Body of pancreas (tissue), 4 donors: ENCODE measurements at regions not wholly inside any gene's neighbourhood (a gene's known extent, or its start where the extent isn't known, plus 50 kb on each side); places are given as distances from the start of the nearest gene placed in this dataset.

Experiments
- ATAC-seq: fragments of 150-250 bp; one replicate; pipeline ENCODE4 v1.9.1; 2016
- DNase-seq, 4 donors: peaks; one replicate each; pipeline ENCODE4 v3.0.0-alpha.2; 2019
- H3K27ac ChIP-seq, 4 donors: fragments of 200-600 bp; sonication (generic); 1 replicate in 3 of 4; 2 replicates in 1 of 4; pipeline versions ENCODE4 v1.5.1 to v1.6.1; 2016 to 2019; ENCODE audit warnings: mild to moderate bottlenecking in 1 of 4, mixed read lengths in 1 of 4, moderate library complexity in 1 of 4
- H3K27me3 ChIP-seq, 2 donors: fragments of 200-600 bp; sonication (generic); one replicate each; pipeline ENCODE4 v1.6.0; 2016; ENCODE audit warnings: mild to moderate bottlenecking in 1 of 2
- H3K36me3 ChIP-seq, 2 donors: fragments of 200-600 bp; sonication (generic); replicated peaks in 1 of 2; 2 replicates each; pipeline ENCODE4 v1.5.1; 2016; ENCODE audit warnings: low read depth in 2 of 2; ENCODE audit not compliant: insufficient read depth in 1 of 2
- H3K4me1 ChIP-seq: fragments of 200-600 bp; sonication (generic); one replicate; pipeline ENCODE4 v1.6.0; 2016
- H3K4me3 ChIP-seq, 2 donors: fragments of 200-600 bp; sonication (generic); 1 replicate in 1 of 2; 2 replicates in 1 of 2; pipeline ENCODE4 v1.5.1; 2016 to 2019
- H3K9me3 ChIP-seq, 3 donors: fragments of 200-600 bp; sonication (generic); 1 replicate in 2 of 3; 2 replicates in 1 of 3; pipeline ENCODE4 v1.5.1; 2016
- POLR2A ChIP-seq, 3 donors: fragments of 450-650 bp; IDR thresholded peaks; one replicate each; pipeline ENCODE4 v1.6.1; 2016; ENCODE audit warnings: antibody characterized with exemption in 3 of 3, mild to moderate bottlenecking in 2 of 3
- WGBS, 2 donors: methylation state at CpG; one replicate each; pipeline ENCODE4 v1.1.5; 2017; 5-methylcytosine and 5-hydroxymethylcytosine counted together
- intact Hi-C: fragments of 100-400 bp; cut with DNase I; formaldehyde crosslinking; loops from one replicate; pipeline ENCODE4 v1.15.1; 2023
- TF ChIP-seq, protein P1 (sequence below), 7 experiments: fragments of 450-650 bp in 4 of 7; fragments of 200-600 bp in 3 of 7; sonication (generic) in 3 of 7; IDR thresholded peaks; one replicate each; pipeline ENCODE4 v1.5.1; 2016 to 2019; ENCODE audit warnings: antibody characterized with exemption in 7 of 7

GRCh38 chr21:35512346-35512745 is 463.2 kb upstream of the RUNX1 start:
- WGBS, 2 donors, result 92 to 97% methylated on average over 1 of the region's 1 CpG
- DNase-seq, result no peak
- Histone ChIP-seq H3K36me3 (no peaks in the 10 kb centered on the region), H3K27ac (no peak overlapping the region), H3K9me3 (no peaks in the 10 kb centered on the region), H3K4me1 (peaks cover 10% of the 10 kb centered on the region), H3K4me3 (no peak overlapping the region), H3K27me3 (no peaks in the 10 kb centered on the region)
- no peak for ATAC-seq
- TF ChIP-seq, protein P1, sequence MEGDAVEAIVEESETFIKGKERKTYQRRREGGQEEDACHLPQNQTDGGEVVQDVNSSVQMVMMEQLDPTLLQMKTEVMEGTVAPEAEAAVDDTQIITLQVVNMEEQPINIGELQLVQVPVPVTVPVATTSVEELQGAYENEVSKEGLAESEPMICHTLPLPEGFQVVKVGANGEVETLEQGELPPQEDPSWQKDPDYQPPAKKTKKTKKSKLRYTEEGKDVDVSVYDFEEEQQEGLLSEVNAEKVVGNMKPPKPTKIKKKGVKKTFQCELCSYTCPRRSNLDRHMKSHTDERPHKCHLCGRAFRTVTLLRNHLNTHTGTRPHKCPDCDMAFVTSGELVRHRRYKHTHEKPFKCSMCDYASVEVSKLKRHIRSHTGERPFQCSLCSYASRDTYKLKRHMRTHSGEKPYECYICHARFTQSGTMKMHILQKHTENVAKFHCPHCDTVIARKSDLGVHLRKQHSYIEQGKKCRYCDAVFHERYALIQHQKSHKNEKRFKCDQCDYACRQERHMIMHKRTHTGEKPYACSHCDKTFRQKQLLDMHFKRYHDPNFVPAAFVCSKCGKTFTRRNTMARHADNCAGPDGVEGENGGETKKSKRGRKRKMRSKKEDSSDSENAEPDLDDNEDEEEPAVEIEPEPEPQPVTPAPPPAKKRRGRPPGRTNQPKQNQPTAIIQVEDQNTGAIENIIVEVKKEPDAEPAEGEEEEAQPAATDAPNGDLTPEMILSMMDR (IDR thresholded peaks at IDR 0.05), result no peak
- TF ChIP-seq POLR2A (IDR thresholded peaks at IDR 0.05), result no peak
- intact Hi-C loops, result no loop called here

GRCh38 chr21:35511696-35512162 is 462.6 kb upstream of the RUNX1 start:
- Histone ChIP-seq H3K36me3 (no peaks in the 10 kb centered on the region), H3K9me3 (no peaks in the 10 kb centered on the region), H3K4me3 (no peak overlapping the region), H3K27me3 (no peaks in the 10 kb centered on the region), H3K27ac (no peak overlapping the region), H3K4me1 (peaks cover 15% of the 10 kb centered on the region)
- no peak for DNase-seq
- 80 to 85% methylated on average over 4 of the region's 4 CpGs for WGBS, 2 donors
- intact Hi-C loops, result no loop called here
- TF ChIP-seq, protein P1 (IDR thresholded peaks at IDR 0.05), result no peak
- TF ChIP-seq POLR2A (IDR thresholded peaks at IDR 0.05), result no peak
- no peak for ATAC-seq

DNA sequence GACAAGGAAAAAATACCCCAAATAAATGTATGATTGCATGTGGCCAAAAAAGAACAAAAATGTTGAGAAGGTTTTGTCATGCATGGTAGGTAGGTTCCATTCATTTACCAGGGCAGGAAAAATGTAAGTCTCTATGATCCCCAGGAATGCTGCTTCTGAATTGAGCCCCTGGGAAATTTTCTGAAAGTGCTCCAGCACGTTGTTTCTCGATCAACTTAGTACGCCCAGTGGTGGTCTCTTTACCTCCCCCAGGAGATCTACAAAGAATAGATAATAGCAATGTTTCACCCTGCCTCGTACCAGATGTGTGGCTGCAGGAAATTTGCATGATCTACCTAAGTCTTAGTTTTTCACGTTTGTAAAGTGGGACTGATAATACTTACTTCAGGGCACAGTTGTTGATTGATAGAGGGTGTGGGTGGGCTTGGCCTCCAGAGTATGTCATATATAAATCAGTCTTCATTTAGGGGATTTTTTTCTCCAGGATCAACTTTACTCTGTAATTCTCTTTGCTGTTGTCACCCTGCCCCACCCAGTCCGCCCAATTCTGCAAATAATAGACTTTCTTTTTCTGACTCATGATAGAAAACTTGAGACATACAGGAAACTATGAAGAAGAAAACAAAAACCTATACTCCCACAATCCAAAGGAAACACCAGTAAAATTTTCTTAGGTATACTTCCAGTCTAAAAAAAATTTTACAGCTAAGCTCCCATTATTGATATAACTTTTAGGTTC is 462.0 kb upstream of the RUNX1 start:
- peaks cover 21% of the 10 kb centered on the region for H3K4me1 ChIP-seq
- intact Hi-C loops, result no loop called here
- WGBS, 2 donors, result 74 to 77% methylated on average over 6 of the region's 6 CpGs
- no peak overlapping the region for H3K27ac ChIP-seq
- no peaks in the 10 kb centered on the region for H3K36me3 ChIP-seq
- H3K9me3 ChIP-seq, result no peaks in the 10 kb centered on the region
- DNase-seq (no peak), ATAC-seq (no peak)
- no peak overlapping the region for H3K4me3 ChIP-seq
- no peak for TF ChIP-seq POLR2A (IDR thresholded peaks at IDR 0.05)
- TF ChIP-seq, protein P1 (IDR thresholded peaks at IDR 0.05), result no peak
- no peaks in the 10 kb centered on the region for H3K27me3 ChIP-seq

- Histone ChIP-seq H3K4me3 (no peak overlapping the region), H3K9me3 (no peaks in the 10 kb centered on the region), H3K27ac (no peak overlapping the region), H3K4me1 (peaks cover 26% of the 10 kb centered on the region), H3K36me3 (no peaks in the 10 kb centered on the region), H3K27me3 (no peaks in the 10 kb centered on the region)
- intact Hi-C loops, result no loop called here
- ATAC-seq (no peak), DNase-seq (no peak)
- TF ChIP-seq, protein P1 (IDR thresholded peaks at IDR 0.05), result no peak
- no peak for TF ChIP-seq POLR2A (IDR thresholded peaks at IDR 0.05)
- 89 to 90% methylated on average over 2 of the region's 2 CpGs for WGBS, 2 donors
Observed at GRCh38 chr21:35510294-35510693, 461.2 kb upstream of the RUNX1 start.
